ENCODE measurements at regions not wholly inside any gene's neighbourhood (a gene's known extent, or its start where the extent isn't known, plus 50 kb on each side); places are given as distances from the start of the nearest gene placed in this dataset.

DNA sequence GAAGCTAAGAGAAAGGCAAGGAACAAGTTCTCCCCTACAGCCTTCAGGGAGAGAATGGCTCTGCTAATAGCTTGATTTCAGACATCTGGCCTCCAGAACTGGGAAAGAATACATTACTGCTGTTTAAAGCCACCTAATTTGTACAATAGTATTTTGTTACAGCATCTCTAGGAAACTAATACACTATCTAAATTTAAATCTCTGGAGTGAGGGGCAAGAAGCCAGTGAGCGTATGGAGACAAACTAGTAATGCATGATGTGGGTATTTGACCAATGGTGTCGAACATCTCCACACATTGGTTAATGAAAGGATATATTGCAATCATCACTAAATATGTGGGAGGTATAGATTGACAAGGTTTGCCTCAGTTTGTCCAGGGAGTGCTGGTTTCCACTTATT, 451.5 kb downstream of the EPM2A start:
- TF ChIP-seq POLR2AphosphoS5 (IDR thresholded peaks at IDR 0.05), result no peak
- TF ChIP-seq, protein P1, sequence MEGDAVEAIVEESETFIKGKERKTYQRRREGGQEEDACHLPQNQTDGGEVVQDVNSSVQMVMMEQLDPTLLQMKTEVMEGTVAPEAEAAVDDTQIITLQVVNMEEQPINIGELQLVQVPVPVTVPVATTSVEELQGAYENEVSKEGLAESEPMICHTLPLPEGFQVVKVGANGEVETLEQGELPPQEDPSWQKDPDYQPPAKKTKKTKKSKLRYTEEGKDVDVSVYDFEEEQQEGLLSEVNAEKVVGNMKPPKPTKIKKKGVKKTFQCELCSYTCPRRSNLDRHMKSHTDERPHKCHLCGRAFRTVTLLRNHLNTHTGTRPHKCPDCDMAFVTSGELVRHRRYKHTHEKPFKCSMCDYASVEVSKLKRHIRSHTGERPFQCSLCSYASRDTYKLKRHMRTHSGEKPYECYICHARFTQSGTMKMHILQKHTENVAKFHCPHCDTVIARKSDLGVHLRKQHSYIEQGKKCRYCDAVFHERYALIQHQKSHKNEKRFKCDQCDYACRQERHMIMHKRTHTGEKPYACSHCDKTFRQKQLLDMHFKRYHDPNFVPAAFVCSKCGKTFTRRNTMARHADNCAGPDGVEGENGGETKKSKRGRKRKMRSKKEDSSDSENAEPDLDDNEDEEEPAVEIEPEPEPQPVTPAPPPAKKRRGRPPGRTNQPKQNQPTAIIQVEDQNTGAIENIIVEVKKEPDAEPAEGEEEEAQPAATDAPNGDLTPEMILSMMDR (IDR thresholded peaks at IDR 0.05), result no peak
- no peak for TF ChIP-seq POLR2A (IDR thresholded peaks at IDR 0.05)

Data from suprapubic skin (tissue), 4 donors.